GM10266 (cell line): ENCODE measurements at regions not wholly inside any gene's neighbourhood (a gene's known extent, or its start where the extent isn't known, plus 50 kb on each side); places are given as distances from the start of the nearest gene placed in this dataset.
"Not testable (repeated sequence)": the region's sequence is repeated elsewhere in the genome, so short reads cannot be mapped to it uniquely, and the experiment has no call there.

ENCODE experiments used
- DNase-seq: peaks from one replicate; pipeline ENCODE4 v3.0.0; 2012; ENCODE audit errors: extremely low spot score
- CTCF ChIP-seq: IDR thresholded peaks from 2 replicates; pipeline ENCODE4 v1.5.1; 2012; ENCODE audit warnings: mild to moderate bottlenecking, low read depth; ENCODE audit not compliant: control insufficient read depth, insufficient read depth; ENCODE audit errors: missing control alignments

DNA sequence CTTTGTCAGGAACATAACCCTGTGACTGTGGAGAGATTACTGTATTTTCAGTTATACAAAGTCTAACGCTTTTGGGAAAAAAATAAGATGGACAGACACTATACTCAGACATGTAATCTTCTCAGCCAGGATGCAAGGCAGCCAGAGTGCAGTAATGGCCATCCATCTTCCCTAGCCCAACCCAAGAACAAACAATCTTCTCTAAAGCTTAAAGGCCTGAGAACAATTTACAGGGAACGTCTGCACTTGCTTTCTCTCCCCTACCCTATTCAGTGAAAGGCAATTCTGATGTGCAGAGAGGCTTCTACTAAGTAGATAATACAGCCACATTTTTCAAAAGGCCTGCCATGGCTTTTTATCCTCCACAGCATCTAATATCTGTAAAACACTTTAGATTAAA lies 471.3 kb downstream of the FGF13 start:
- no peak for DNase-seq
- TF ChIP-seq CTCF = no peak

DNA sequence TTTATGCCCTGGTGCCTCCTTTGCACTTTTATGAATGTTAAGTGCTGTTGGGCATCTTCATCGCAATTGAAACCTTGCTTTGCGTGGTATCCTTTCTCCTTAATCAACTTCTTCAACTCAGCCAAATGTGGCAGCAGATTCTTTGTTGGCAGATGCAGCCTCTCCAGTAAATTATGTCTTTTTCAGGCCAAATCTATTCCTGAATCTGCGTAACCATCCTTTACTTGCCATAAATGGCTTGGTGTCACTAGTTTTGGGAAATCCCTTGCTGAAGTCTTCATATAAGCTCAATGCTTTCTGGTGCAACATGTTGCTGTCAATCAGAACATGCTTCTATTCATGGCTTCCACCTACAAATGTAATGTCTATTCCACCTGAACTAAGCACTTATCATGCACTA lies 457.5 kb downstream of the FGF13 start:
- no peak for DNase-seq
- TF ChIP-seq CTCF = no peak

DNA sequence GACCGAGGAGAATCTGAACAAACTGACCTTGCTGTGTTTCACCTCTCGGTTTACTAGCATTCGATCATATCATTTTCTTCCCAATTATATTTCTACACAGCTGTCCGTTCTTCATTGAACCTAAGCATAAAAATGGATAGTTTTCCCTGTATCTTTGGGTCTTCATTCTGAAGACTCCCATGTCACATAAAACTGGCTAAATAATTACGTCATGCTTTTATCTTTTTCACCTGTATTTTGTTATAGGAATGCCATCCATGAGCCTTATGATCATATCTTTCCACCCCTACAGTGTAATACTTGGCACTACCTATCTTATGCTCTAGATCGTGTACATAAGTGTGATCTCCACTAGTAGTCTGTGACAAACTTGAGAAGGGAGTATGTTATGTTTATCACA lies 456.1 kb downstream of the FGF13 start:
- no peak for DNase-seq
- no peak for TF ChIP-seq CTCF

DNA sequence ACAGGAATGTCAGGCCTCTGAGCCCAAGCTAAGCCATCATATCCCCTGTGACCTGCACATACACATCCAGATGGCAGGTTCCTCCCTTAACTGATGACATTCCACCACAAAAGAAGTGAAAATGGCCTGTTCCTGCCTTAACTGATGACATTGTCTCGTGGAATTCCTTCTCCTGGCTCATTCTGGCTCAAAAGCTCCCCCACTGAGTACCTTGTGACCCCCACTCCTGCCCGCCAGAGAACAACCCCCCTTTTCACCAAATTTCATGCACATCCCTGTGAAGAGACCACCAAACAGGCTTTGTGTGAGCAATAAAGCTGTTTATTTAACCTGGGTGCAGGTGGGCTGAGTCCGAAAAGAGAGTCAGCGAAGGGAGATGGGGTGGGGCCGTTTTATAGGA lies 447.4 kb downstream of the FGF13 start:
- not testable (repeated sequence) for DNase-seq

- TF ChIP-seq CTCF = no peak
- no peak for DNase-seq
Measured at GRCh38 chrX:138270931-138271330, 440.6 kb downstream of the FGF13 start.

DNA sequence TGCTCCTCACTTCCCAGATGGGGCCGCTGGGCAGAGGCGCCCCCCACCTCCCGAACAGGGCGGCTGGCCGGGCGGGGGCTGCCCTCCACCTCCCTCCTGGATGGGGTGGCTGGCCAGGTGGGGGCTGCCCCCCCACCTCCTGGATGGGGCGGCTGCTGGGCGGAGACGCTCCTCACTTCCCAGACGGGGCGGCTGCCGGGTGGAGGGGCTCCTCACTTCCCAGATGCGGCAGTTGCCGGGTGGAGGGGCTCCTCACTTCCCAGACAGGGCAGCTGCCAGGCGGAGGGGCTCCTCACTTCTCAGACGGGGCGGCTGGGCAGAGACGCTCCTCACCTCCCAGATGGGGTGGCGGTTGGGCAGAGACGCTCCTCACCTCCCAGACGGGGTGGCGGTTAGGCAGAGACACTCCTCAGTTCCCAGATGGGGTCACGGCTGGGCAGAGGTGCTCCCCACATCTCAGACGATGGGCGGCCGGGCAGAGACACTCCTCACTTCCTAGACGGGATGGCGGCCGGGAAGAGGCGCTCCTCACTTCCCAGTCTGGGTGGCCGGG lies 428.8 kb downstream of the FGF13 start:
- not testable (repeated sequence) for DNase-seq

GRCh38 chrX:138287205-138287877 lies 424.2 kb downstream of the FGF13 start:
- TF ChIP-seq CTCF = no peak
- no peak for DNase-seq

DNA sequence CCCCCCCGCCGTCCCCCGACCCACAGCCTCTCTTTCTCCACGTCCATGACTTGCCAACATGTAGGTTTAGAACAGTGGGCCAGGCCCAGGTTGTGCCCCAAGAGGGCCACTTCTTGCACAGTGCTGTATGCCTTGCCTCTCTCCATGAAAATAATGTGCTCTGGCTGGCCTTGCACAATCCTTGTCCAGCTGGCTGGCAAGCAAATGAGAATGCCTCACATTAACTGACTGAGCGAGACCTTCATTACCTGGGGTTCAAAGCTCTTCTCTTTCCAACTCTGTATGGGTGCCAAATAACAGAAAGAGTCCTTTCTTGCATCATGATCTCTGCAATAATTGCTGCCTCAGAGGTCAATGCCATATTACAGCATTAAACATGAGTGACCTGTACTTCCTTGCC lies 416.6 kb downstream of the FGF13 start:
- no peak for DNase-seq
- TF ChIP-seq CTCF = no peak

DNA sequence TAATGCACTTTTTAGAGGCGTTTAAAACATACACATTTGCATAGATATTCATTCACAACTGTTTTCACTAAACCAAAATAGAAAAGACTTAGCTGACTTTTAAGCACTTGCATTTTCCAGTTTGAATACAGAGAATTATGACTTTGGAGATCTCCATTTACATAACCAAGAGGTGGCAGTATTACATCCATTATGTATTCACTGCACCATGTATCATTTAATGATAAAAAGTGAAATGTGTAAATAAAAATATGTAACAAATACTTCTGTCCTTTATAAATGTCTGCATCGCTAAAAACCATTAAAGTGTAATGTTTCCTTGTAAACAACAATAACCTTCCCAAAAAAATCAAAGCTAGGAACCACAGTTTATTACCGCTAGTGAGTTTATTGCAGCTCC lies 413.2 kb downstream of the FGF13 start:
- TF ChIP-seq CTCF = no peak
- no peak for DNase-seq
